Fibroblast of villous mesenchyme (primary cell): ENCODE measurements at regions not wholly inside any gene's neighbourhood (a gene's known extent, or its start where the extent isn't known, plus 50 kb on each side); places are given as distances from the start of the nearest gene placed in this dataset.
A peak's percentile ranks its signal among the peaks of the same experiment; 100 is the strongest.

Source experiments
- DNase-seq: peaks from one replicate; pipeline ENCODE4 v3.0.0-alpha.2; 2010; ENCODE audit warnings: low read depth
- H3K4me3 ChIP-seq: 2 replicates; pipeline ENCODE4 v1.5.1; 2011; ENCODE audit warnings: low read depth, mild to moderate bottlenecking, low read length
- CTCF ChIP-seq: IDR thresholded peaks from 2 replicates; pipeline ENCODE4 v1.5.1; 2012; ENCODE audit warnings: low read depth, mild to moderate bottlenecking, low read length; ENCODE audit not compliant: insufficient read depth

- no peak for TF ChIP-seq CTCF
- no peak overlapping the region for H3K4me3 ChIP-seq
- DNase-seq, result no peak
These were observed 103.1 kb upstream of the MGAT5 start for GRCh38 chr2:134150760-134151159.

GRCh38 chr2:134152045-134153010 is 101.5 kb upstream of the MGAT5 start:
- DNase-seq, result no peak
- TF ChIP-seq CTCF, result no peak
- no peak overlapping the region for H3K4me3 ChIP-seq

GRCh38 chr2:134153294-134153880 is 100.5 kb upstream of the MGAT5 start:
- DNase-seq, result no peak
- H3K4me3 ChIP-seq, result no peak overlapping the region
- TF ChIP-seq CTCF, result no peak

GRCh38 chr2:134154246-134154645 is 99.6 kb upstream of the MGAT5 start:
- no peak overlapping the region for H3K4me3 ChIP-seq
- DNase-seq, result peak; percentile 51

GRCh38 chr2:134155134-134155533 is 98.7 kb upstream of the MGAT5 start:
- DNase-seq, result no peak
- no peak overlapping the region for H3K4me3 ChIP-seq
- TF ChIP-seq CTCF, result no peak

More at GRCh38 chr2:134154246-134154645, 99.6 kb upstream of the MGAT5 start:
- no peak for TF ChIP-seq CTCF

GRCh38 chr2:134158295-134158694 is 95.6 kb upstream of the MGAT5 start:
- no peak for TF ChIP-seq CTCF
- no peak for DNase-seq
- H3K4me3 ChIP-seq, result no peak overlapping the region
